ENCODE measurements at regions not wholly inside any gene's neighbourhood (a gene's known extent, or its start where the extent isn't known, plus 50 kb on each side); places are given as distances from the start of the nearest gene placed in this dataset.

GRCh38 chr15:45762726-45763125 is 127.9 kb downstream of the SQOR start:
- DNase-seq (no peak), ATAC-seq (no peak)
- H3K4me3 ChIP-seq, result no peak overlapping the region
- intact Hi-C loops (cut with DNase I, micrococcal nuclease), result no loop called here
- H3K9me3 ChIP-seq, result no peaks in the 10 kb centered on the region
- peaks cover 4% of the 10 kb centered on the region for H3K4me1 ChIP-seq (ENCODE audit: low read depth)
- no peak for TF ChIP-seq CTCF (IDR thresholded peaks at IDR 0.05)
- no peaks in the 10 kb centered on the region for H3K36me3 ChIP-seq (ENCODE audit: low read depth)

- Histone ChIP-seq H3K4me3 (no peak overlapping the region), H3K36me3 (ENCODE audit: low read depth) (no peaks in the 10 kb centered on the region), H3K9me3 (no peaks in the 10 kb centered on the region), H3K4me1 (ENCODE audit: low read depth) (peaks cover 4% of the 10 kb centered on the region)
- DNase-seq (no peak), ATAC-seq (peak; percentile 65)
- TF ChIP-seq CTCF (IDR thresholded peaks at IDR 0.05), result no peak
- intact Hi-C loops (cut with DNase I, micrococcal nuclease), result no loop called here
Measured at GRCh38 chr15:45763170-45763869, 128.5 kb downstream of the SQOR start.

- intact Hi-C loops (cut with DNase I, micrococcal nuclease), result no loop called here
- H3K9me3 ChIP-seq, result no peaks in the 10 kb centered on the region
- H3K4me1 ChIP-seq (ENCODE audit: low read depth), result no peaks in the 10 kb centered on the region
- no peak for TF ChIP-seq CTCF (IDR thresholded peaks at IDR 0.05)
- DNase-seq (no peak), ATAC-seq (no peak)
- no peak overlapping the region for H3K4me3 ChIP-seq
- no peaks in the 10 kb centered on the region for H3K36me3 ChIP-seq (ENCODE audit: low read depth)
Measured at GRCh38 chr15:45773149-45773548, 138.3 kb downstream of the SQOR start.

GRCh38 chr15:45776772-45777171 is 141.9 kb downstream of the SQOR start:
- ATAC-seq, result no peak
- H3K4me3 ChIP-seq, result no peak overlapping the region
- DNase-seq, result no peak
- no peak for TF ChIP-seq CTCF (IDR thresholded peaks at IDR 0.05)
- H3K4me1 ChIP-seq (ENCODE audit: low read depth), result no peaks in the 10 kb centered on the region
- H3K9me3 ChIP-seq, result no peaks in the 10 kb centered on the region
- intact Hi-C loops (cut with DNase I, micrococcal nuclease), result no loop called here
- no peaks in the 10 kb centered on the region for H3K36me3 ChIP-seq (ENCODE audit: low read depth)

- Histone ChIP-seq H3K36me3 (ENCODE audit: low read depth) (no peaks in the 10 kb centered on the region), H3K4me1 (ENCODE audit: low read depth) (no peaks in the 10 kb centered on the region), H3K9me3 (no peaks in the 10 kb centered on the region), H3K4me3 (no peak overlapping the region)
- DNase-seq, result no peak
- TF ChIP-seq CTCF (IDR thresholded peaks at IDR 0.05), result no peak
- intact Hi-C loops (cut with DNase I, micrococcal nuclease), result no loop called here
- ATAC-seq, result no peak
Measured at GRCh38 chr15:45777781-45778180, 143.0 kb downstream of the SQOR start.

GRCh38 chr15:45780352-45780751 is 145.5 kb downstream of the SQOR start:
- Histone ChIP-seq H3K36me3 (ENCODE audit: low read depth) (no peaks in the 10 kb centered on the region), H3K4me3 (no peak overlapping the region), H3K9me3 (no peaks in the 10 kb centered on the region), H3K4me1 (ENCODE audit: low read depth) (no peaks in the 10 kb centered on the region)
- ATAC-seq (no peak), DNase-seq (no peak)
- intact Hi-C loops (cut with DNase I, micrococcal nuclease), result no loop called here
- TF ChIP-seq CTCF (IDR thresholded peaks at IDR 0.05), result no peak
